ENCODE measurements at regions not wholly inside any gene's neighbourhood (a gene's known extent, or its start where the extent isn't known, plus 50 kb on each side); places are given as distances from the start of the nearest gene placed in this dataset.
"Not testable (repeated sequence)": the region's sequence is repeated elsewhere in the genome, so short reads cannot be mapped to it uniquely, and the experiment has no call there.

DNA sequence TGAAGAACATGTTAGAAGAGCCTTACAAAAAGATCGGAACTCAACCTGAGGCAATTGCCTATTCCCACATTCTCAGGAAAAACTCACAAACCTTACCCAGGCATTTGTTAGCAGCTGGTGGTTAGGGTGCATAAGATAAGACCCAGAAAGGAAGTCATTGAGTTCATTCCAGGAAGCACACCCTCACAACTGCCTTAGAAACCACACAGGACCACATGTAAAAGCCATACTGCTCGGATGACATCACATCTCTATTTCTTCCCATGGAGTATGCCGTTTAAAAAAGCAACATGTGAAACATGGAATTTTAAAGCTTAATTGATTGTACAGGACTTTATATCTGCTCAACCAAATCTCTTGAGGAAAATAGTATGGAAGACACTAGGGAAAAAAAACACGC, 411.2 kb downstream of the DAD1 start:
- H3K4me2 ChIP-seq (ENCODE audit: low read length), result no peak overlapping the region
- H3K9me2 ChIP-seq (replicated peaks; ENCODE audit: control insufficient read depth, low read length), result no peaks in the 10 kb centered on the region
- TF ChIP-seq EZH2phosphoT487 (IDR thresholded peaks at IDR 0.05; ENCODE audit: borderline replicate concordance, low read length), result no peak
- TF ChIP-seq CTCF (IDR thresholded peaks at IDR 0.05; ENCODE audit: low read depth, low read length, poor library complexity, severe bottlenecking), result no peak
- H4K20me1 ChIP-seq (ENCODE audit: control insufficient read depth, insufficient read depth, low read depth, low read length), result no peaks in the 10 kb centered on the region
- no peaks in the 10 kb centered on the region for H3K4me1 ChIP-seq (ENCODE audit: control insufficient read depth, low read length)
- no peaks in the 10 kb centered on the region for H3K9me3 ChIP-seq (ENCODE audit: control insufficient read depth, insufficient read depth, low read length)
- H3K36me3 ChIP-seq (ENCODE audit: control insufficient read depth, low read length), result no peaks in the 10 kb centered on the region
- H3K27ac ChIP-seq (ENCODE audit: low read depth, low read length), result no peak overlapping the region
- H3K4me3 ChIP-seq (ENCODE audit: low read length), result no peak overlapping the region
- no peaks in the 10 kb centered on the region for H3K79me2 ChIP-seq (ENCODE audit: control insufficient read depth, low read length)
- H3F3A ChIP-seq (ENCODE audit: control insufficient read depth, insufficient read depth), result no peaks in the 10 kb centered on the region
- H3K27me3 ChIP-seq (ENCODE audit: control insufficient read depth, low read length), result peaks cover 34% of the 10 kb centered on the region

DNA sequence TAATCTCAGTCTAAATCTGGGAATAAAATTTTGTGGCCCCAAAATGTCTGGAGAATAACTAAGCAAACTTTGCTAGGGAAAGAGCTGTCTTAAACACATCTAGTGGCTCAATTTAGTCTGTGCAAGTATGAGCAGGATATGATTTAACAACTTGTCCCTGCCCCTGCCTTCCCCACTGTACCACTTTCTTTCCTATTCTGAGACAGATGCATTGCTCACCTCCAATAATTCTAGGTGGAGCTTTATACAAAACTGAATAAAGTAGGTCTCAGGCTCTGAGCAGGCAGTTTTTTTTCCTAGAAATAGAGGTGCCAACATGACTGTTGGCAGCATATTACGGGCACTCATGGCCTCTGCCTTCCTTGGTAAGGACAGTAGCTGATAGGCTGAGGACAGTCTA, 412.1 kb downstream of the DAD1 start:
- H4K20me1 ChIP-seq (ENCODE audit: control insufficient read depth, insufficient read depth, low read depth, low read length), result no peaks in the 10 kb centered on the region

DNA sequence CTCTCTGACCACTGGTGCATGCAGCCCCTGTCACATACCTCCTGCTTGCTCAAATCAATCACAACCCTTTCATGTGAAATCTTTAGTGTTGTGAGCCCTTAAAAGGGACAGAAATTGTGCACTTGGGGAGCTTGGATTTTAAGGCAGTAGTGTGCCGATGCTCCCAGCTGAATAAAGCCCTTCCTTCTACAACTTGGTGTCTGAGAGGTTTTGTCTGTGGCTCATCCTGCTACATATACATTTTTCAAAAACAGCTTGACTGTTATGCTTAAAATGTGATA, 413.8 kb downstream of the DAD1 start:
- not testable (repeated sequence) for H3K9me3 ChIP-seq (ENCODE audit: control insufficient read depth, insufficient read depth, low read length); H3K4me2 ChIP-seq (ENCODE audit: low read length); H3K79me2 ChIP-seq (ENCODE audit: control insufficient read depth, low read length)

More for the DNA sequence above, 412.1 kb downstream of the DAD1 start:
- Histone ChIP-seq H3K9me3 (ENCODE audit: control insufficient read depth, insufficient read depth, low read length) (no peaks in the 10 kb centered on the region), H3F3A (ENCODE audit: control insufficient read depth, insufficient read depth) (no peaks in the 10 kb centered on the region), H3K79me2 (ENCODE audit: control insufficient read depth, low read length) (no peaks in the 10 kb centered on the region), H3K4me2 (ENCODE audit: low read length) (no peak overlapping the region), H3K27me3 (ENCODE audit: control insufficient read depth, low read length) (peaks cover 29% of the 10 kb centered on the region), H3K36me3 (ENCODE audit: control insufficient read depth, low read length) (no peaks in the 10 kb centered on the region), H3K9me2 (replicated peaks; ENCODE audit: control insufficient read depth, low read length) (no peaks in the 10 kb centered on the region), H3K4me3 (ENCODE audit: low read length) (no peak overlapping the region), H3K27ac (ENCODE audit: low read depth, low read length) (no peak overlapping the region), H3K4me1 (ENCODE audit: control insufficient read depth, low read length) (no peaks in the 10 kb centered on the region)
- TF ChIP-seq CTCF (IDR thresholded peaks at IDR 0.05; ENCODE audit: low read depth, low read length, poor library complexity, severe bottlenecking) (no peak), EZH2phosphoT487 (IDR thresholded peaks at IDR 0.05; ENCODE audit: borderline replicate concordance, low read length) (no peak)

DNA sequence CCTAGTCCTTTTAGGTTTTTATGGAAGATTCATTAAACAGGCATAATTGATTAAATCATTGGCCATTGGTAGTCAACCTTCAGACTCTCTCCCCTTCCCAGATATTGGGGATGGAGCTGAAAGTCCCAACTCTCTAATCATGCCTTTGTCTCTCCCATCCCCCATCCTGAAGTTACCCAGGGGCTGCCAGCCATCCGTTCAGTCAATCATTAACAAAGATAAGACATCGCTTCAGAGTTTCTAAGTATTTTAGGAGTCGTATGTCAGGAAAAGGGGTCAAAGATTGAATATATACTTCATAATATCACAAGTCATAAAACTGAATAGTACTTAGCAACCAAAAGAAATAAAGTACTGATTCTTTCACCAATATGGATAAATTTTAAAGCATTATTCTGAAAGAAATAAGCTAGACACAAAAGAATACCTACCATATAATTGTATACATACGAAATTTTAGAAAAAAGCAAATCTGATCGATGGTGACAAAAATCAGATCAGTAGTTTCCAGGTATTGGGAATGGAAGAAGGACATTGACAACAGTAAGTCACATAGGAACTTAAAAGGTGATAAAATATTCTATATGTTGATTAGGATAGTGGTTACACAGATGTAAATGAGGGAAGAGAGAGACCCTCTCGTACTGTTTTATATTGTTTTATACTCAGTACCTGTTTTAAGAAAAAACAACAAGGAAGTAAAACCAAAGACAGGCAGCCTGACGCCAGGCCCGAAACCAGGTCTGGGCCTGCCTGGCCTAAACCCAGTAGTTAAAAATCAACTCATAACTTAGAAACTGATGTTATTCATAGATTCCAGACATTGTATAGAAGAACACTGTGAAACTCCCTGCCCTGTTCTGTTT, 414.4 kb downstream of the DAD1 start:
- TF ChIP-seq EZH2phosphoT487 (IDR thresholded peaks at IDR 0.05; ENCODE audit: borderline replicate concordance, low read length) (no peak), CTCF (IDR thresholded peaks at IDR 0.05; ENCODE audit: low read depth, low read length, poor library complexity, severe bottlenecking) (no peak)
- H3K4me3 ChIP-seq (ENCODE audit: low read length), result no peak overlapping the region
- H3K27ac ChIP-seq (ENCODE audit: low read depth, low read length), result no peak overlapping the region
- no peaks in the 10 kb centered on the region for H3K9me2 ChIP-seq (replicated peaks; ENCODE audit: control insufficient read depth, low read length)
- H3K4me2 ChIP-seq (ENCODE audit: low read length), result no peak overlapping the region
- H3F3A ChIP-seq (ENCODE audit: control insufficient read depth, insufficient read depth), result no peaks in the 10 kb centered on the region
- H3K79me2 ChIP-seq (ENCODE audit: control insufficient read depth, low read length), result no peaks in the 10 kb centered on the region
- no peaks in the 10 kb centered on the region for H3K9me3 ChIP-seq (ENCODE audit: control insufficient read depth, insufficient read depth, low read length)
- H4K20me1 ChIP-seq (ENCODE audit: control insufficient read depth, insufficient read depth, low read depth, low read length), result no peaks in the 10 kb centered on the region
- peaks cover 23% of the 10 kb centered on the region for H3K27me3 ChIP-seq (ENCODE audit: control insufficient read depth, low read length)
- H3K36me3 ChIP-seq (ENCODE audit: control insufficient read depth, low read length), result no peaks in the 10 kb centered on the region
- H3K4me1 ChIP-seq (ENCODE audit: control insufficient read depth, low read length), result no peaks in the 10 kb centered on the region

More for the DNA sequence above, 413.8 kb downstream of the DAD1 start:
- H3K4me3 ChIP-seq (ENCODE audit: low read length); H3K27ac ChIP-seq (ENCODE audit: low read depth, low read length); H3F3A ChIP-seq (ENCODE audit: control insufficient read depth, insufficient read depth); H3K4me1 ChIP-seq (ENCODE audit: control insufficient read depth, low read length); H4K20me1 ChIP-seq (ENCODE audit: control insufficient read depth, insufficient read depth, low read depth, low read length); H3K36me3 ChIP-seq (ENCODE audit: control insufficient read depth, low read length); H3K9me2 ChIP-seq (replicated peaks; ENCODE audit: control insufficient read depth, low read length): not testable (repeated sequence)
- H3K27me3 ChIP-seq (ENCODE audit: control insufficient read depth, low read length), result peaks cover 29% of the 10 kb centered on the region

Data from DOHH2 (cell line).